HK-2 (cell line): ENCODE measurements at regions not wholly inside any gene's neighbourhood (a gene's known extent, or its start where the extent isn't known, plus 50 kb on each side); places are given as distances from the start of the nearest gene placed in this dataset.
A peak's percentile ranks its signal among the peaks of the same experiment; 100 is the strongest.

Experiments
- DNase-seq: peaks from one replicate; pipeline ENCODE4 v3.0.0-alpha.2; 2018; ENCODE audit not compliant: unreplicated experiment

DNA sequence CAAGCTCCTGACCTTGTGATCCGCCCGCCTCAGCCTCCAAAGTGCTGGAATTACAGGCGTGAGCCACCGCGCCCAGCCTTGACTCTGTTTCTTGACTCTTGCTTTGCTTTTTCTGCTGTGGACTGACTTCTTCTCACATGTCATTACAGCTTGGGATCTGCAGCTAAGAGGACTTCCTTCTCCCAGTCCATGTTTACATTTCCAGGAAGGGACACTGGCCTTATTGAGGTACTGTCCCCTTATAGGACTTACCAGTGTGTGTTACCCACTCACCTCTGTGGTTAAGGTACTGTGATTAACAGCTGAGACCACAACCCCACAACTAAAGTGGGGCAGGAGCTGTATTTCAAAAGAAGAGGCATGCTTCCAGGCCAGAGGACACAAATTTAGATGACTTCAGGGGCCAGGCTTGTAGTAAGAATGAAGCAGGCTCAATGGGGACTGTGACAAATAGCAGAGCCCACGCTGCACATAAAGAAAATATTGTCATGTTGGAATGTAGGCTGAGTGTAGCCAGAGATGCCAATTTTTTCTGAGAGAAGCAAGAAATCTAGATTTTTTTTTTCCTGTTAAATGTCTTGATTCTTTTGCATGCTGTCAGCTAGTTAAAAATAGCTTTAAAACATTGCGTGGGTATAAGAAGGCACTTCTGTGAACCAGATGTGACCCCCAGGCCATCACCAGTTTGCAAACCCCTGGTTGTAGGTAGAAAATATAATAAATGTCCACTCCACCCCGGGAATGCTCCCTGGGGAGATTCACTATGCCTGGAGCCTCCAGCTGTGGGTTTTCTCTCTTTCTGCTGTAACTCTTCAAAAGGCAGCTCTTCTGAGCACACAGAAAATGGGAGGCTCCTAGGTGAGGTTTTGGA lies 75.0 kb downstream of the PTPDC1 start:
- DNase-seq = no peak

DNA sequence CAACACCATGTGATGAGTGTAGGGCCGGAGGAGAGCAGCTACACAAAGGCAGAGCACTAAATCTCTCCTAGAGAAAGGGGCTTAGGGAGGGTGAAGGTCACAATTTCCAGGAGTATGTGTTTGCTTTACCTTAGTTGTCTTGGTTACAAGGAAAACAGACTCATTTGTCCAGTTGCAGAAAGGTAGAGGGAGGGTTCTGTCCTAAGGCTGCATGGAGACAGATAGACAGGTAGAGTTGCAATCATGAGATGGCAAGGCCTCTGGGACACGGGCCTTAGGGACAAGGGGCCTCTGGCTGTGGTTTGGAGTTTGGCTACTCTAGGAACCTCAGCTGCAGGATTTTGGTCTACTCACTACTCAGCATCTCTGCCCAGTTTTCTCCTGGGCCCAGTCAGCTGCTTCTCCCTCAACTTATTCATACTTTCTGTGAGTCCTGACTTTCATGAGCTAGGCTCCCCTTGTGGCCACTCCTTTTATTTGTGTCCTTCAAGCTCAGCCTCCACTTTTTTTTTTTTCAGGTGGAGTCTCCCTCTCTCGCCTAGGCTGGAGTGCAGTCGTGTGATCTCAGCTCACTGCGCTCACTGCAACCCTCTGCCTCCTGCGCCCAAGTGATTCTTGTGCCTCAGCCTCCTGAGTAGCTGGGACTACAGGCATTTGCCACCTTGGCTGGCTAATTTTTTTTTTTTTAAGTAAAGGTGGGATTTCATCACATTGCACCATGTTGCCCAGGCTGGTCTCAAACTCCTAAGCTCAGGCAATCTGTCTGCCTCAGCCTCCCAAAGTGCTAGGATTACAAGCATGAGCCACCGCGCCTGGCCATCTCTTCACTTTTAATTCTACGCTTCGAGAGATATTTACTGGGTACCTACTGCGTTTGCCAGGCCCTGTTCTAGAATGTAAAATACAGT lies 76.6 kb downstream of the PTPDC1 start:
- DNase-seq = no peak

DNA sequence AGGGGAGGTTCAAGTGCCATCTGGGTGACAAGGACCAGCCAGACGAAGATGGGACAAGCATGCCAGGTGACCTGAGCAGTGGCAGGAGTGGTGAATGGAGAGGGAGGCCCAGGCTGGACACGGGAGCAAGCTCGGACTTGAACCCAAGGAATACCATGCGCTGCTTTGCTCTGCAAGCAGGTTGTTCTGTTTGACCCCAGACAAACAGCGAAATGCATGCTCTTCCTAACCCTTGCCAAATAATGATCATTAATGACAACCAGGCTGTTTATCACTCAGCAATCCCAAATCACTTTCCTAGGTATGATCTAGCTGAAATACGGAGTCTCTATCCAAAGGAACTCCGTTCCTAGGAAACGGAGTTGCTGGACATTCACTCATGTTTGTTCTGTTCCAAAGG lies 77.4 kb downstream of the PTPDC1 start:
- DNase-seq = no peak

DNA sequence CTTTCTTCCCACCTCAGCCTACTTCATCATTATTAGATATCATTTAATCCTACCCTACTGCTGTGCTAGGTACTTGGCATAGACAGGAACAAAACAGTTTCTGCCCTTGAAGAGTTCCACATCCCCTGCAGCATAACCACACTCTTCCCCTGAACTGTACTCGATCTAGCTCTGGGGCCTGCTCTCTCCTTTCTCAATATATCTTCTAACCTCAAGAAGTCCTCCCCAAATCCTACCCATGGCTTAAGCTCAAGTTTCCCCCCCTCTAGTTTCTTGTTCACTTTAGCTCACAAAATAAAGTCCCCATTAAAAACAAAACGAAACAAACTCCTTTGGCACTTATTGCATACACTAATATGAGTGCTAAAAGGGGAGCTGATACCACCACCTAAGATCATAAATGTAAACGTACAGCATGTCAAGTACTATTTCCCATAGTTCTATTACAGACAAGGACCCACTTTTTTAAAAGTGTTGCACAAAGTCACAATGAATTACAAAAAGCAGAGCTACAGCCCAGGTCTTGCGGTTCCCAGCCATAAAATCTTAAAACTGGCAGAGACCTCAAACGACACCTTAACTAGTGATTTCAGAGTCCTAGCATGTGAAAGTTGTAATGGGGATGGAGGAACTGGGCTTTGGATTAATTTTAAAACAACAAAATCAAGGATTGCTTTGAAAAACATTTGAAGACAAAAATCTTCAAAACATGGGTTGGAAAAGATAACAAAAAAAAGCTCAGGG lies 80.7 kb downstream of the PTPDC1 start:
- DNase-seq = no peak

DNA sequence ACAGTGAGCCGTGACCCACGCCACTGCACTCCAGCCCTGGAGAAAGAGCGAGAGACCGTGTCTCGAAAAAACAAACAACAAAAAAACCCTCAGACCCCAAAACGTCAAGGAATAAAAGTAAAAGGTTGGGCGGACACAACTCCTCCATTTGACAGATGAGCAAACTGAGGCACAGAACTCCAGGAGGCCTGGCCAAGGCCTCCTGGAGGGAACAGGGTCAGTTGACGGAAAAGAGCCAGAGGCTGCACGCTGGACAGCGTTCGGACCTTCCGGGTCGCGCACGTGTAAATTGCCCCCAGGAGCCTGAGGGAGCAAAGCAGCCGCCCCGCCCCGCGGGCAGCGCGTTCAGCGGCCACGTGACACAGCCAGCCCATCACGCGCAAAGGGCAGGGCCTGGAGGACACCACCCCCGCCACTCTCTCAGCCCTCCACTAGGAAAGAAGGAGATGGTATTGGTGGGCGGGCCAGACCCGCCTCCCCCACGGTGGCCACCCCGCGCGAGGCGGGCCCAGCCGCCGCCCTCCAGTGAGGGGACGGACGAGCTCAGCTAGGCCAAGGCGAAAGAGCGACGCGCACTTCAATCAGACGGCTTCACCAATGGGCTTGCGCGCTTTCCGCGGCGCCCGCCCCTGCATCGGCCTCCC lies 81.5 kb downstream of the PTPDC1 start:
- DNase-seq = peak; percentile 98

DNA sequence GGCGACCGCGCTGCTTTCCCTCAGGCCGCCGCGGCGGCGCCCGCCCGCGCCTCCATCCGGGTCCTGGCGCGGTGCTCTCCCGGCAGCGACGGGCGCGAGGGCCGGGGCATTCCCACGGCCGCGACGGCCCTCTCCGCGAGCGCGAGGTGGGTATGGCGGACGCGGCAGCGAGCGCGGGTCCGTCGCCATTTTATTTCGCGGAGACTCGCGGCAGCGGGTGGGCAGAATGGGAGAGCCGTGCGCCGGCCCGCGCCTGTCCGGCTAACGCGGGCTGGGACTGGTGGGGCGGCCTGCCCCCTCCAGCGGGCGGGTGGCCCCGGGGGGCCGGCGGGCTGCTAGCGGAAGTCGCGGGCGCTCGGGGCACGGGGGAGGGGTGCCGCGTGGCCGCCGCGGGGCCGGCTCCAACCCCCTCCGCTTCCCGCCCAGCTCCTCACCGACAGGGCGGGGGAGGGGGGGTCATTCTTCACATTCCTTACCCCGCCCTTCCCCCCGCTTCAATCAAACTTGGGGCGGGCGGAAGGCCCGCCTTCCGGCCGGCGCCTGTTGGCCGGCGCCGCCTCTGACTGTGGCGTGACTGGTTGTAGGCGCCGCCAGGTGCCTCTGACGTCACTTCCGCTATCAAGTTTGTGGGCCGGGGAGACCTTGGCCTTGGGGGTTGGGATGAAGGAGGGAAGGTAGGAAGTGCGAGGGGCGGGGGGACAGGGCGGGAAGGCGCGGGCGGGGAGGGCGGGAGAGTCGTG lies 82.1 kb downstream of the PTPDC1 start:
- DNase-seq = peak; percentile 98

DNA sequence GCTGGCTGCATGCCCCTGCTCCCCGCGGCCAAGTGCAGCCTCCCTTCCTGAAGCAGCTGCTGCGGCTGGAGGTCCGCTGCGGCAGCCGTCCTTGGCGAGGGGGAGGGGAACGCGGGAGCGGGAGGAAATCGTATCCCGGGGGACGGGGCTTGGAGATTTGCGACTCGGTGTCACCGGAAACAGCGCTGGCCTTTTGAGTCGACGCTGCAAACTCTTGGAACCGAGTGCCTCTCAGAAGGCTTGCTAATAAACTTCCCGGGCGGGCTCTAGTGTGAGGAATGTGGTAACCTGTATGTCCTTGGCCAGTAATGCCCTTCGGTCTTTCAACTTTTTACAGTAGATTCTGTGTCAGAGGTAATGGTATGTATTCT lies 82.7 kb downstream of the PTPDC1 start:
- DNase-seq = no peak

DNA sequence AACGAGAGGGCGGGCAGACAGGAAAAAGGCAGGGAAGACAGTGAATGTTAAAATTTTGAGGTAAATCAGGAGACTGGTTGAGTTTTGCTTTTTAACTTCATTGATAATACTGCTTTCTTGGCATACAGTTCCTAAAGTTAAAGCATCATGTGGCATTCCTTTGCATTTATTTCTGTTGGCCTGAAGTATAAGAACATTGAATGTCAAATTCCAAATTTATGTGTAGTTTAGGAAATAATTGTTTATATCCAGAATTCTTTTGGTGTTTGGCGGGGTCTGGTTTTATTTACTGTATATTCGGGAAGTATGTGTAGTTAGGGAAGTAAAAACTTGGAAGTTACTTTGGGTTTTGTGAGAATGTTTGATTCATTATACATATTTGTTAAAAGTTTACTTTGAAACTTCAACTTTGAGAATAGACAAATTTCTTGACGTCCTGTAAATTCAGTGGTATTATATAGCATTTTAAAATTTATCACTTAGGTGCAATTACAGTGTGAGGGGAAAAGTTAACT lies 83.2 kb downstream of the PTPDC1 start:
- DNase-seq = no peak

DNA sequence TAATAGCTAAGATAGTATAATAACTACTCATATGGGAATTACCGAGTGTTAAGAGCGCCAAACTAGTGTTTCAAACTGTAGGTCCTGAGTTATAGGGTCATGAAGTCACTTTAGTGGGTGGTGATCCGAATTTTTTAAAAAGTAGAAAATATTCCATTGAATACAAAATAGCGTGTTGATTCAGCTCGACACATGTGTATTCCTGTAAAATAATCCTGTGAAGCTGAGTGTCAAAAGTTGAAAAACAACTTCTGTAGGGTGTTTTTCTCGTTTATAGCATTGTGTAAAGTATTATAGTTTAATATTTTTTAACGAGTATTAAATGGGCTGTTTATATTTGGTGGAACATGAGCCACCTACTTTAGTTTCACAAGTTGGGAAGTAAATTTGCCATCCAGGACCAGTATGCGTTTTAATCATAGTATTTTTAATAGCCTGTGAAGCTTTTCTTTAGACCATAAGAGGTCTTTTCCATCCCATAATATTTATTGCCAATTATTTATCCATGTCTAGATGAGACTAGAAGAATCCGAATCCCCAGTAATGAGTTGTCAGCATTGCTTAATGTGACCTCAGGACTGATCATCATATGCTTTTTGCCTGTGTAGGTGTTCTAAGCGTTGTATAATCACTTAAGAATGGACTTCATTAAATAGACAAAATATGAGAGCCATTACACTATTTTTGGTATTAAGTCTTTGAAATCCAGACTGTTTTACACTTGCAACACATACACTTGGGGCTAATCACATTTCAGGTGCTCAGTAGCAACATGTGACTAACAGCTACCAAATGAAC lies 84.1 kb downstream of the PTPDC1 start:
- DNase-seq = no peak

DNA sequence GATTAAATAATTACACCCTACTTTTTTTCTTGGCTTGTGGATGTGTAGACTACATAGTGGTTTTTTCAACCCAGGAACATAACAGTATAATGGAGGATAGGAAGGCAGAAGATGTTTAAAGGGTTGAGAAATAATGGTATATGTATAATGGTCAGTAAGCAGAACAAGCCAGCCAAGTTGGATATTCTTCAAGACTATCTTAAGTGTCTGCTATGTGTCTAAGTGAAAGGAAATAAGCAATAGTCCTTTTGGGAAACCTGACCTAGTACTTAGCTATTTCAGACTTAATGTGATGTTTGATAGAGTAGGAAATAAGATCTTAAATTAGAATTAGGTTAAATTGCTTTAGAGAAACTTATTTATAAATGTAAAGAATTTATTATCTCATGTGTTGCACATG lies 85.7 kb downstream of the PTPDC1 start:
- no peak for DNase-seq

DNA sequence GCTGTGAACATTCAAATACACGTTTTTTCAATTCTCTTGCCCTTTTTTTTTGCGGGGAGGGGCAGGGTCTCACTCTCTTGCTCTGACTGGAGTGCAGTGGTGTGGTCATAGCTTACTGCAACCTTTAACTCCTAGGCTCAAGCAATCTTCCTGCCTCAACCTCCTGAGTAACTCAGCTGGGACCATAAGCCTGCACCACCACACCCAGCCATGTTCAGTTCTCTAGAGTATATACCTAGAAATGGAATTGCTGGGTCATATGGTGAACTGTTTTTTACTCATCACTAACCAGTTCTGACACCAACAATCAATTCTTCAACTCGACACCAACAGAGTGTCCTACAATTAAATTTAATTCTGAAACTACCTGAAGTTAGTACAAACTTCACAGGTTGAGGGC lies 85.5 kb upstream of the ZNF169 start:
- no peak for DNase-seq

DNA sequence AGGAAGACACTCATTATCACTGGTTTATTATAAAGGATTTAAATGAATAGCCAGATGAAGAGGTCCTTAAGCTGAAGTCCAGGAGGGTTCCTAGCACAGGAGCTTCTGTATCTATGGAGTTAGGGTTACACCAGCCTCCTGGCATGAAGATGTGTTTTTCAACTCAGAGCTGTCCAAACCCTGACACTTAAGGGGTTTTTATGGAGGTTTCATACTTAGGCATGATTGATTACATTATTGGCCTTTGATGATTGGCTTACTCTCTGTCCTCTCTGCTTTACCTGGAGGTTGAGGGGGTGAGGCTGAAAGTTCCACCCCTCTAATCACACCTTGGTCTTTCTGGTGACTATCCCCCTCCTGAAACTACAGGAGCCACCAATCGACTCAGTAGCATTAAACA lies 84.9 kb upstream of the ZNF169 start:
- DNase-seq = no peak

DNA sequence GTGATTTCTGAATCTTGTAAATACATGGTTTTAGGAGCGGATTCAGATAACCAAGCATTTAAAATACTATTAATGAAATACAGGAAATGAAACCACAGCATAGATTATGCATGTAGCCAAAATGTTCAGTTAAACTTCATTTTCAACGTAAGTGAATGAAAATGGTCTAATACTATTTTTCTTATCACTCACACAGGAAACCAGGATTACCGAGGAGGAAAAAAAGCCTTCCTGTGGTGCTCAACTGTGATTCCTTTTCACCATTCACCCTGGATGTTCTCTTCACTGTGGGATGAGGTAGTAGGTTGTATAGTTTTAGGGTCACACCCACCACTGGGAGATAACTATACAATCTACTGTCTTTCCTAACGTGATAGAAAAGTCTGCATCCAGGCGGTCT lies 83.4 kb upstream of the ZNF169 start:
- no peak for DNase-seq

DNA sequence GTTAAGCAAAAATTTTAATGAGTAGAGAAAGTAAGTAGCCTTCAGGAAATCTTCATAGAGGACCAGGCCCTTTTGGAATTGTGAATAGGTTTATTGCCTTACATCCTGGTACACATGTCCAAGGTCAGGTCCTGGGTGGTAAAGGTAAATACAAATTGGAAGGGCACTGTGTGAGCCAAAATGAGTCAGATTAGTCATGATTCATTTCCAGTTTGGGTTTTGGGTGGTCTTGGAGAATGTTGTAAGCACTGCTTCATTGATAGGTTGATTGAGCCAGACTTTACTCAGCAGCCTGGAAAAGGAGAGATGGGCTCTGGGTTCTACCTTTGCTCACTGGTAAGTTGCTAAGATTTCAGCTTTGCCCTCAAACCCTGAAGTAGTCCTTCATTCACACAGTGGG lies 82.5 kb upstream of the ZNF169 start:
- DNase-seq = no peak

DNA sequence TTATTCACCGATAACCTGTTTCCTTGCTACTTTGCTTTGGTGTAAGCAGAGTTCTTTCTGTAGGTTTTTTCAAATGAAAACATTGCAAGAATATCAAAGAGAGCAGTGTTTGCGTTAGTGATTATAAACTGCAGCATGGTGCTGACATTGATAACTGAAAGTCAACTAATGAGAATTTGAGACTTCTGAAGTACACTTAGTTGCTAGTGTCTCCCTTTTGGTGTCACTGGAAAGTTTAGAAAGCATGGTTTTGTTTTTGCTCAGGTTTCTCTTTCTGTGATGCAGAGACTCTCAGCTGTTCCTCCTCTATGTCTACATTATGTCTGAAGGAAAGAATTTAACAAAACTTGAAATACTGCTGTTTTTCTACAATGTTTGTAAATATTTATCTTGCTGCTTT lies 80.2 kb upstream of the ZNF169 start:
- DNase-seq = no peak

DNA sequence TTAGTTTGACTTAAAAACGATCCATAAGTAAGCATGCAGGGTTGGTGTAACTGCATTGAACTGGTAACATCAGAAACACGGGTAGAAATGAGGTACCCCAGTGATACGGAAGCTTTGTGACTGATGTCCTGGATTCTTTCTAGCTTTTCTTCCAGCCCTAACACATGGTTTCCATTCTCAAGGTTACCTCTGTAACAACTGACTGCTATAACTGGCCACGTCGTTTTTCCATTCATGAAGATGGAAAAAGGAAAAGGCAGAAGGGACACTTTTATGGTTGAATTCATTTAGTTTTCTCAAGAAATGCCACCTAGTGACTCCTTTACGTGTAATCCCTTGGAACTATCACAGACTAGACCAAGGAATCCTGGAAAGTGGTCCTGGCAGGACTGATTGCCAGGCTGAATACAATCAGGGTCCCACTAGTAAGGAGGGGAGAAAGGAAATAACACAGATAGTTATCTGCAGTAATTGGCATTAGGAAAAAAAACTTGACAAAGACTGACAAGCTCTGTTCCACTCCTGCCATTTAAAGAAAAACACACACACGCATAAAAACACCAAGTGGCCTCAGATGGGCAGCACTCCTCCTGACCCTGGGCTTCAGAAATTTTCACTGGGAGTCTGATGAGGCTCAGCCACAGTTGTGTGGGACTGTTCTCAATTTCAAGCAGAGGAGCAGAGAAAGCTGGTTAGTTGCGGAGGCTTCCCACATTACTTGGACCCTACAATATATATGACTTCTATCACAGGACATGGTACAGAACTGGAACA lies 77.5 kb upstream of the ZNF169 start:
- DNase-seq = no peak

DNA sequence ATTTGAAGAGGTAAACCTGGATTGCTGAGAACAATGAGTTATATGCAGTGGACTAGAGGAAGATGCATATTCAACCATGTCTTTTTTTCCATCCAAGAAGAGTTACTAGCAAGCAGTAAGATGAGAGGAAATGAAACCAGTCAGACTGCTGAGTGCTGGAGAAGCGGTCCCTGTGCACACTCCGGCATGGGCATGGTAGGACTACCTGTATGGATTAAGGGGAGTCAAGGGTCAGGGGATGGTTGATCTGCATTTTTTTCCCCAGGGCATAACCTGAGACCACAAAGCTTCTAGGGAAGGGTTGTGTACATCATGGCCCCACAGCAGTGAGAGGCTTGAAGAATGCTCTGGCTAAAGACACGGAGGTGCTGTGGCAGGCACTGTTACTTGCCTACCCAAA lies 76.6 kb upstream of the ZNF169 start:
- no peak for DNase-seq

DNA sequence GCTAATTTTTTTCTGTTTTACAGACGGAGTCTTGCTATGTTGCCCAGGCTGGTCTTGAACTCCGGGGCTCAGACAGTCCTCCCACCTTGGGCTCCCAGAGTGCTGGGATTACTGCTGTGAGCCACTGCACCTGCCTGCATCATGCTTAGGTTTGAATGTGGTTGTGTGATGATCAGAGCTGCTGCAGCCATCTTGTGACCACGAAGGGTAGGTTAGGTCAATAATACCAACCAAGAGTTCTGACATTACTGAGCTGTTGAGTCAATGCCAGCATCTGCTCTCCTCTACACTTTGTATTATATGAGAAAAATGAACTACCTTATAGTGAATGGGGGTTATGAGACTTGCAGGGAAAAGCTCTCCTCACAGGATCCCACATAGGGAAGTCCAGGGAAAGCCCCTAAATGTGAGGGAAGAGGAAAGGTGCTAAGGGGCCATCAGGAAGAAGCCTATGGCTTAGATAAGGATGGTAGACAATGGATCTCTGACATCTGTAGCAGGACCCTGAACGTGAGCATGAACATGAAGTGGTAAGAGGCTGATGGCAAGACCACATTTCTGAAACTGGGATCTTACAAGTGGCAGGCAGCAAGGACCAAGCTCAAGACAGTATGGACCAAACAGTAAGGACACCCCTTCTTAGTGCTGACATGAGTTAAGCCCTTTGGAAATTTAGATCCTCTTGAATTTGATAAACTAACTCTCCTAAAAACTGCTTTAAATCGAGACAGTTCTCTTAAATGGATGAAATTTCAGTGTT lies 75.7 kb upstream of the ZNF169 start:
- DNase-seq = no peak

DNA sequence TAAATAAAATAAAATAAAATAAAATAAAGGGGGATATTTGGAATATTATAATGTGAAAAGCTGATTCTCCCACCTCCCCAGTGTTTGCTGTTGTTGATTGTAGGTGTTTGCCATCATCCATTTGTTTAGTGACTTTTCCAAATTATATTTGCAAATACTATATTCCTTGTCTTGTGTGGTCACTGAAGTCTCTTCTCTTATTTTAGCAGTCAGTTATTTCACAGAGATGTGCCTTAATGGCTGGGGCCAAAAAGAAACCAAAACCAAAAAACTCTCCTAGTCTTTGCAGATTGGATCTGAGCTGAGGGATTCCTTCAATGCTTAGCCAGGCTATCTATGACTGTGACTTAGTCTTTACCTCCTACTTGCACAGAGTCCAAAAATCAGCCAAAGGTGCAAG lies 70.9 kb upstream of the ZNF169 start:
- no peak for DNase-seq
